ENCODE measurements at regions not wholly inside any gene's neighbourhood (a gene's known extent, or its start where the extent isn't known, plus 50 kb on each side); places are given as distances from the start of the nearest gene placed in this dataset.

DNA sequence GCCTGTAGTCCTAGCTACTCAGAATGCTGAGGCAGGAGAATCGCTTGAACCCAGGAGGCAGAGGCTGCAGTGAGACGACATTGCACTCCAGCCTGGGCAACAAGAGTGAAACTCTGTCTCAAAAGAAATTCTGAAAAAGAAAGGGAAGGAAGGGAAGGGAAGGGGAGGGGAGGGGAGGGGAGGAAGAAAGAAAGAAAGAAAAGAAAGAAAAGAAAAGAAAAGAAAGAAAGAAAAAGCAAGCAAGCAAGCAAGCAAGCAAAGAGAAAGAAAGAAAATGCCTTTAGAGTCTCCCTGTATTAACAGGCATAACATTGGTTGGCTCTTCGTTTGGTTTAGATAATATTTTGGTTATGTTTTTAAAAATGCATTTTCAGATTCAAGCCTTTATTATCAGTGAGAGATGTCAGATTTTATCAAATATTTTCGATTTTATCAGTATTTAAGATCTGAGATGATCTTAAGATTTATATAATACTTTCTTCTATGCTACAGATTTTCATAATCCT is 281.1 kb downstream of the NPIPA8 start:
- TF ChIP-seq REST (IDR thresholded peaks at IDR 0.05; ENCODE audit: low read depth), result no peak
- no peak for TF ChIP-seq EP300 (IDR thresholded peaks at IDR 0.05; ENCODE audit: borderline replicate concordance)
- TF ChIP-seq EGR1 (IDR thresholded peaks at IDR 0.05), result no peak
- no peak for TF ChIP-seq MAX (IDR thresholded peaks at IDR 0.05)
- no peak for TF ChIP-seq TAF1 (IDR thresholded peaks at IDR 0.05; ENCODE audit: low read depth)
- no peak for TF ChIP-seq RAD21 (IDR thresholded peaks at IDR 0.05; ENCODE audit: low read depth)
- TF ChIP-seq TCF12 (IDR thresholded peaks at IDR 0.05; ENCODE audit: low read depth), result no peak
- TF ChIP-seq USF1 (IDR thresholded peaks at IDR 0.05), result no peak
- no peak for TF ChIP-seq ZBTB7A (IDR thresholded peaks at IDR 0.05; ENCODE audit: low read depth)

All from Ishikawa (cell line).